ENCODE measurements at regions not wholly inside any gene's neighbourhood (a gene's known extent, or its start where the extent isn't known, plus 50 kb on each side); places are given as distances from the start of the nearest gene placed in this dataset.
"Not testable (repeated sequence)": the region's sequence is repeated elsewhere in the genome, so short reads cannot be mapped to it uniquely, and the experiment has no call there.

GRCh38 chrX:74030766-74031165 is 178.3 kb upstream of the XIST start:
- TF ChIP-seq HMGA2 (CRISPR knock-in tag; IDR thresholded peaks at IDR 0.05); CTCF (IDR thresholded peaks at IDR 0.05); STAT6 (CRISPR knock-in tag; conservative IDR thresholded peaks at IDR 0.05; ENCODE audit: low read depth); NR1H2 (CRISPR knock-in tag; IDR thresholded peaks at IDR 0.05); ZNF232 (CRISPR knock-in tag; IDR thresholded peaks at IDR 0.05); SMAD3 (CRISPR knock-in tag; IDR thresholded peaks at IDR 0.05; ENCODE audit: borderline replicate concordance); ZNF263 (CRISPR knock-in tag; IDR thresholded peaks at IDR 0.05; ENCODE audit: low read depth); CREB1 (CRISPR knock-in tag; IDR thresholded peaks at IDR 0.05); CREM (CRISPR knock-in tag; IDR thresholded peaks at IDR 0.05); HMGXB4 (CRISPR knock-in tag; IDR thresholded peaks at IDR 0.05): not testable (repeated sequence)
